ENCODE measurements at regions not wholly inside any gene's neighbourhood (a gene's known extent, or its start where the extent isn't known, plus 50 kb on each side); places are given as distances from the start of the nearest gene placed in this dataset.

- no peak overlapping the region for H3K4me3 ChIP-seq (ENCODE audit: low read depth, low read length)
- TF ChIP-seq CTCF (IDR thresholded peaks at IDR 0.05; ENCODE audit: borderline replicate concordance, insufficient read depth, low read depth, low read length): no peak
These were observed 153.8 kb downstream of the DEPDC1B start for GRCh38 chr5:60546207-60546606.

GRCh38 chr5:60545551-60545950, 154.4 kb downstream of the DEPDC1B start:
- no peak overlapping the region for H3K4me3 ChIP-seq (ENCODE audit: low read depth, low read length)
- no peak for TF ChIP-seq CTCF (IDR thresholded peaks at IDR 0.05; ENCODE audit: borderline replicate concordance, insufficient read depth, low read depth, low read length)

GRCh38 chr5:60544142-60544541, 155.8 kb downstream of the DEPDC1B start:
- no peak overlapping the region for H3K4me3 ChIP-seq (ENCODE audit: low read depth, low read length)
- no peak for TF ChIP-seq CTCF (IDR thresholded peaks at IDR 0.05; ENCODE audit: borderline replicate concordance, insufficient read depth, low read depth, low read length)

DNA sequence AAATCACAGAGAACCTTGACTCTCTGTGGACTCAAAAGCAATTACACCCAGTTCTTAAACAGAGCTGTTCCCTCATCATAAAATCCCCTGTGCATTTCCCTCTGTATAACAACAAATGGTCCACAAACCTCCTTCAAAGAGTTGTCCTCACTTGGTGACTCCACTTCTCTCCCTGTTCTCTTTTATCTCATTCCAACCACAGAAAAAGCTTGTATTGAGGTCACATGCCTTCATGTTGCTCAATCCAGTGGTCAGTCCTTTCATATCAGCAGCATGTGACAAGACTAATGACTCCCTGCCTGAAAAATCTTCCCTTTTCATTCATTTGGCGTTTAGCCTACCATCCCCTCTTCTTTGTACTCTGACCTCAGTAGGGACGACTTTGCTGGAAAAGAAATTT, 158.0 kb downstream of the DEPDC1B start:
- H3K4me3 ChIP-seq (ENCODE audit: low read depth, low read length): no peak overlapping the region
- no peak for TF ChIP-seq CTCF (IDR thresholded peaks at IDR 0.05; ENCODE audit: borderline replicate concordance, insufficient read depth, low read depth, low read length)

DNA sequence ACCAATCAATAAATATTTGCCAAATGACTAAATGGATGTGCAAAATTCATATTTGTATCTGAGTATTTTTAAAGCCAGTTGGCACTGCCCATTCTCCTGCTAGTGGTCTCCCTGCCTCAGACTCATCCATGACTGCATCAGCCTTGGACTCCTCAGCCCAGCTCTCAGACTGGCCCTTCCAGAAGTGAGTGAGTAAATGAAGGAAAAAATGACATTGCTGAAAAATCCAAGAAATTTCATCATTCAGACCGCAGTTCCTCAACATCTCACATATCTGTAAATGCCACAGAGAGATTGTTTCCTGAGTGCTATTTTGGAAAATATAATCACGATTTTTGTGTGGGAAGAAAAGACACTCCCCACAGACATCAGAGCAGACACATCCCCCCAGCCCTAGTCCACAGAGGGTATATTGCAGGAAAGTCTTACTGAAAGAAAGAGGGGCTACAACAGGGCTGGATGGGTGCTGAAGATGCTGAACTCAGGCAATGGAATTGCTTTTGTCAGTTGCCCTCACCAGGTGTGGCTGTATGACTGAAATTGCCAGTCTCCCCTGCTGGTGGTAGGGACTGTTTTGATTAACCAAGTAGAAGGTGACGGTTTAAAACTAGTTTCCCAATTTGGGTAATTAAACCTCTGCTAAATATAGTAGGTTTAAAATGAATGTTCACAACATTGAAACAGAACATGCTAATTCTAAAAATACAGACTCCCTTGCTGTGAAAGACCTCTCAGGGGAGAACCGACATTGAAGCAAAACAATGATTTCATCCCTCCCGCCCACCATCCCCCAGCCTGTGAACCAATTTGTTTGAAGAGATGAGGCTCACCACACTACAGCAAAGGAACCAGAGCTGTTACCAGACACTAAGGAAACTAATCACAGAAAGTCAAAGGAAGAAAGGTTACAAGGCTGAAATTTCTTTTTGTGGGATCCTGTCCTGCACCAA, 158.8 kb downstream of the DEPDC1B start:
- no peak overlapping the region for H3K4me3 ChIP-seq (ENCODE audit: low read depth, low read length)
- TF ChIP-seq CTCF (IDR thresholded peaks at IDR 0.05; ENCODE audit: borderline replicate concordance, insufficient read depth, low read depth, low read length): no peak

- no peak for TF ChIP-seq CTCF (IDR thresholded peaks at IDR 0.05; ENCODE audit: borderline replicate concordance, insufficient read depth, low read depth, low read length)
- no peak overlapping the region for H3K4me3 ChIP-seq (ENCODE audit: low read depth, low read length)
These were observed 160.8 kb downstream of the DEPDC1B start for GRCh38 chr5:60538955-60539866.

Data from GM12875 (cell line).